K562 (cell line): ENCODE measurements at regions not wholly inside any gene's neighbourhood (a gene's known extent, or its start where the extent isn't known, plus 50 kb on each side); places are given as distances from the start of the nearest gene placed in this dataset.

Source experiments
- ATAC-seq: fragments of 200-7000 bp; cut with Tn5 transposase; 3 replicates; pipeline ENCODE4 v1.9.1; 2020; ENCODE audit warnings: moderate library complexity
- BruUV-seq: library from RNA; stranded (reverse); fragments of 400-500 nt; replicated peaks from 2 replicates; lab custom pipeline; 2021; lab: Mats Ljungman, UMichigan
- CTCF ChIA-PET: fragments of 300-600 bp; formaldehyde crosslinking; extraction: SDS; loops from one replicate; lab custom pipeline; 2021; ENCODE audit warnings: low intra/inter-chr PET ratio; lab: Yijun Ruan, JAX
- POLR2A ChIA-PET: fragments of 300-600, 350-650 bp; sonication (Branson Sonifier 250); formaldehyde crosslinking; extraction: SDS; loops from one replicate; lab custom pipeline; 2021; ENCODE audit warnings: antibody characterized with exemption, inconsistent platforms; lab: Yijun Ruan, JAX
- DNase-seq, 4 experiments: peaks; one replicate each; pipeline versions ENCODE4 v3.0.0 to v3.0.0-alpha.2; 2011 to 2018; ENCODE audit warnings: low spot score in 3 of 4, mixed read lengths in 3 of 4; ENCODE audit errors: extremely low read depth in 1 of 4
- FAIRE-seq: peaks from 2 replicates; lab custom pipeline; 2011; peaks lifted over from hg19 to GRCh38; lab: Jason Lieb, UNC
- H2AFZ ChIP-seq: 2 replicates; pipeline ENCODE4 v1.6.0; 2011; ENCODE audit warnings: low read depth, low read length, control low read depth, inconsistent platforms
- H3K27ac ChIP-seq: fragments of 200-600 bp; 3 replicates; pipeline ENCODE4 v1.8.0; 2011; ENCODE audit warnings: low read depth, mild to moderate bottlenecking, control low read depth, inconsistent platforms, low read length, moderate library complexity, mixed read lengths; ENCODE audit errors: extremely low read depth
- H3K27me3 ChIP-seq, 2 experiments: fragments of 300-600 bp in 1 of 2; 2 replicates in 1 of 2; 3 replicates in 1 of 2; pipeline versions ENCODE4 v1.6.0 to v1.8.0; 2011; ENCODE audit warnings: inconsistent platforms in 2 of 2, low read length in 2 of 2, mild to moderate bottlenecking in 1 of 2, mixed read lengths in 1 of 2, moderate library complexity in 1 of 2; ENCODE audit not compliant: control insufficient read depth in 2 of 2, insufficient read depth in 2 of 2
- H3K36me3 ChIP-seq: fragments of 300-600 bp; 3 replicates; pipeline ENCODE4 v1.8.0; 2011; ENCODE audit warnings: mild to moderate bottlenecking, low read length, inconsistent platforms; ENCODE audit not compliant: control insufficient read depth, insufficient read depth
- H3K4me1 ChIP-seq, 2 experiments: fragments of 200-600 bp in 1 of 2; replicated peaks in 1 of 2; 2 replicates in 1 of 2; 3 replicates in 1 of 2; pipeline versions ENCODE4 v1.5.1 to v1.8.0; 2011; ENCODE audit warnings: inconsistent platforms in 2 of 2, low read length in 2 of 2, mild to moderate bottlenecking in 1 of 2, mixed read lengths in 1 of 2, moderate library complexity in 1 of 2; ENCODE audit not compliant: control insufficient read depth in 2 of 2, insufficient read depth in 2 of 2
- H3K4me2 ChIP-seq: 2 replicates; pipeline ENCODE4 v1.6.1; 2011; ENCODE audit warnings: low read length, control low read depth, inconsistent platforms, mixed read lengths; ENCODE audit not compliant: insufficient read depth
- H3K4me3 ChIP-seq: fragments of 200-600 bp; sonication (generic), shearing (Covaris generic); 2 replicates; pipeline ENCODE4 v1.5.1; 2016; ENCODE audit warnings: control low read depth, inconsistent platforms
- H3K79me2 ChIP-seq: fragments of 200-600 bp; 3 replicates; pipeline ENCODE4 v1.8.0; 2011; ENCODE audit warnings: low read length, inconsistent platforms; ENCODE audit not compliant: control insufficient read depth, insufficient read depth
- H3K9ac ChIP-seq, 2 experiments: 2 replicates each; pipeline versions ENCODE4 v1.6.0 to v1.6.1; 2011; ENCODE audit warnings: low read depth in 2 of 2, low read length in 2 of 2, control low read depth in 1 of 2, inconsistent platforms in 1 of 2, mild to moderate bottlenecking in 1 of 2, mixed read lengths in 1 of 2; ENCODE audit not compliant: insufficient read depth in 1 of 2
- H3K9me1 ChIP-seq: one replicate; pipeline ENCODE4 v1.6.0; 2011; ENCODE audit warnings: inconsistent platforms, mild to moderate bottlenecking, low read length, moderate library complexity; ENCODE audit not compliant: control insufficient read depth, insufficient read depth
- H3K9me3 ChIP-seq: replicated peaks from 2 replicates; pipeline ENCODE4 v1.5.1; 2011; ENCODE audit warnings: low read depth, low read length, inconsistent platforms; ENCODE audit not compliant: control insufficient read depth, insufficient read depth
- H4K20me1 ChIP-seq: replicated peaks from 2 replicates; pipeline ENCODE4 v1.6.1; 2011; ENCODE audit warnings: low read length, inconsistent platforms, mixed read lengths; ENCODE audit not compliant: control insufficient read depth, insufficient read depth
- COPS2 ChIP-seq: fragments of 450-650 bp; conservative IDR thresholded peaks from 2 replicates; pipeline ENCODE4 v1.6.1; 2016; ENCODE audit warnings: mild to moderate bottlenecking, moderate library complexity
- EZH2 ChIP-seq: IDR thresholded peaks from 2 replicates; pipeline ENCODE4 v1.6.1; 2012; ENCODE audit warnings: low read depth, mild to moderate bottlenecking, inconsistent platforms, low read length, borderline replicate concordance
- HOXB6 ChIP-seq: fragments of 250-450 bp; sonication (Bioruptor Pico); IDR thresholded peaks from 2 replicates; pipeline ENCODE4 v1.5.1; 2022; ENCODE audit warnings: mild to moderate bottlenecking, borderline replicate concordance
- KAT2B ChIP-seq: IDR thresholded peaks from one replicate; pipeline ENCODE4 v1.6.1; 2012; ENCODE audit warnings: low read depth, mild to moderate bottlenecking, control low read depth, inconsistent platforms, low read length, moderate library complexity
- MAZ ChIP-seq, 2 experiments: fragments of 450-650 bp in 1 of 2; sonication (generic) in 1 of 2; formaldehyde crosslinking; IDR thresholded peaks in 1 of 2; conservative IDR thresholded peaks in 1 of 2; 2 replicates each; pipeline versions ENCODE4 v1.4.0 to v1.5.0; 2020; ENCODE audit warnings: mild to moderate bottlenecking in 1 of 2, missing genetic modification reagents in 1 of 2
- SRSF9 ChIP-seq: fragments of 200-400 bp; formaldehyde crosslinking; IDR thresholded peaks from 2 replicates; pipeline ENCODE4 v1.6.1; 2017; ENCODE audit warnings: low read depth, low read length, borderline replicate concordance
- ZFPM2 ChIP-seq: fragments of 250-450 bp; sonication (Bioruptor Pico); IDR thresholded peaks from 2 replicates; pipeline ENCODE4 v1.5.1; 2022; ENCODE audit warnings: mild to moderate bottlenecking
- ZNF140 ChIP-seq: fragments of 250-450 bp; sonication (Bioruptor Pico); IDR thresholded peaks from 2 replicates; pipeline ENCODE4 v1.8.0; 2021; ENCODE audit warnings: moderate library complexity, mild to moderate bottlenecking, inconsistent platforms
- ZNF143 ChIP-seq: sonication (generic); formaldehyde crosslinking; IDR thresholded peaks from 2 replicates; pipeline ENCODE4 v1.9.0; 2022; ENCODE audit warnings: mild to moderate bottlenecking, missing genetic modification reagents
- ZNF24 ChIP-seq: fragments of 450-650 bp; IDR thresholded peaks from 2 replicates; pipeline ENCODE4 v1.6.1; 2016
- WGBS: fragments of 100-300 bp; shearing (Covaris generic); methylation state at CpG from one replicate; pipeline ENCODE4 v1.1.6; 2016; ENCODE audit warnings: low coverage, mixed read lengths; ENCODE audit not compliant: insufficient coverage; ENCODE audit errors: missing lambda C conversion rate; 5-methylcytosine and 5-hydroxymethylcytosine counted together
- in situ Hi-C: fragments of 300-500 bp; cut with MboI; formaldehyde crosslinking; loops from 4 replicates; pipeline ENCODE4 v1.15.0; 2018; ENCODE audit warnings: inconsistent platforms, mixed read lengths
- intact Hi-C: fragments of 100-400 bp; cut with micrococcal nuclease; formaldehyde crosslinking; loops from 2 replicates; pipeline ENCODE4 v1.14.2; 2022
- TF ChIP-seq, protein P1 (sequence below): sonication (generic); formaldehyde crosslinking; IDR thresholded peaks from 2 replicates; pipeline ENCODE4 v1.8.0; 2022; ENCODE audit warnings: mild to moderate bottlenecking, missing genetic modification reagents, borderline replicate concordance

DNA sequence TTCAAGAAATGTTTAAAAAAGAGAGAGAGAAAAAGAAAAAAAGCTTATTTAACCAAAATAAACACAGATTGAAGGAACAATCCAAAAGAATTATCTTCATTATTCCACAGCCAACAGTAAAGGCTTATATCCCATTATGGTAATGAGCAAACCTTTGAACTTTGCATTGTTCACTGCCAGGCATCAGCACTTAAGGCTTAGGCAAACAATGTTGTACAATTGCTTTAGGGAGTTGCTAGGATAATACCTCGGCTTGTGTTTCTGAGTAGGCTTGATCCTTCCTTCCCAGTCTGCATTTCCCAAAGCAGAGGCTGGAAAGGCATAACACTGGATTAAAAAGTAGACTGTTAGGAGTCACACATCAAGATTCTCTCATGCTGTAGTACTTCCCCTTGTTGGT, 352.7 kb upstream of the IGFBP7 start:
- H4K20me1 ChIP-seq = no peaks in the 10 kb centered on the region
- WGBS = 0% methylated on average over 1 of the region's 1 CpG
- H3K79me2 ChIP-seq = no peaks in the 10 kb centered on the region
- H3K27me3 ChIP-seq = no peaks in the 10 kb centered on the region
- in situ Hi-C loops (no loop called here), intact Hi-C loops (no loop called here)
- no peak for DNase-seq
- H3K36me3 ChIP-seq = no peaks in the 10 kb centered on the region
- H3K4me2 ChIP-seq = no peak overlapping the region
- H3K4me1 ChIP-seq = no peaks in the 10 kb centered on the region
- no peak overlapping the region for H3K9ac ChIP-seq
- CTCF ChIA-PET = no interaction called here
- no TSS peak for BruUV-seq
- no peaks in the 10 kb centered on the region for H3K9me3 ChIP-seq
- TF ChIP-seq MAZ (CRISPR knock-in tag; conservative IDR thresholded peaks at IDR 0.05 in 1 of 2, IDR thresholded peaks at IDR 0.05 in 1 of 2) (no peak), SRSF9 (no peak), EZH2 (no peak), KAT2B (no peak), COPS2 (no peak), HOXB6 (CRISPR knock-in tag) (no peak), ZNF143 (CRISPR knock-in tag) (no peak), ZNF24 (no peak), ZNF140 (CRISPR knock-in tag) (no peak), ZFPM2 (CRISPR knock-in tag) (no peak)
- TF ChIP-seq, protein P1, sequence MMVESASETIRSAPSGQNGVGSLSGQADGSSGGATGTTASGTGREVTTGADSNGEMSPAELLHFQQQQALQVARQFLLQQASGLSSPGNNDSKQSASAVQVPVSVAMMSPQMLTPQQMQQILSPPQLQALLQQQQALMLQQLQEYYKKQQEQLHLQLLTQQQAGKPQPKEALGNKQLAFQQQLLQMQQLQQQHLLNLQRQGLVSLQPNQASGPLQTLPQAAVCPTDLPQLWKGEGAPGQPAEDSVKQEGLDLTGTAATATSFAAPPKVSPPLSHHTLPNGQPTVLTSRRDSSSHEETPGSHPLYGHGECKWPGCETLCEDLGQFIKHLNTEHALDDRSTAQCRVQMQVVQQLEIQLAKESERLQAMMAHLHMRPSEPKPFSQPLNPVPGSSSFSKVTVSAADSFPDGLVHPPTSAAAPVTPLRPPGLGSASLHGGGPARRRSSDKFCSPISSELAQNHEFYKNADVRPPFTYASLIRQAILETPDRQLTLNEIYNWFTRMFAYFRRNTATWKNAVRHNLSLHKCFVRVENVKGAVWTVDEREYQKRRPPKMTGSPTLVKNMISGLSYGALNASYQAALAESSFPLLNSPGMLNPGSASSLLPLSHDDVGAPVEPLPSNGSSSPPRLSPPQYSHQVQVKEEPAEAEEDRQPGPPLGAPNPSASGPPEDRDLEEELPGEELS (CRISPR knock-in tag) = no peak
- no peak for ATAC-seq
- POLR2A ChIA-PET = no interaction called here
- H3K27ac ChIP-seq = no peak overlapping the region
- no peak for FAIRE-seq
- H2AFZ ChIP-seq = no peak overlapping the region
- no peak overlapping the region for H3K4me3 ChIP-seq
- no peaks in the 10 kb centered on the region for H3K9me1 ChIP-seq
